HG03460 (cell line): ENCODE measurements at regions not wholly inside any gene's neighbourhood (a gene's known extent, or its start where the extent isn't known, plus 50 kb on each side); places are given as distances from the start of the nearest gene placed in this dataset.

Experiments
- ATAC-seq: cut with Tn5 transposase; IDR thresholded peaks from one replicate; pipeline ENCODE4 v1.9.1; 2021; ENCODE audit not compliant: unreplicated experiment

DNA sequence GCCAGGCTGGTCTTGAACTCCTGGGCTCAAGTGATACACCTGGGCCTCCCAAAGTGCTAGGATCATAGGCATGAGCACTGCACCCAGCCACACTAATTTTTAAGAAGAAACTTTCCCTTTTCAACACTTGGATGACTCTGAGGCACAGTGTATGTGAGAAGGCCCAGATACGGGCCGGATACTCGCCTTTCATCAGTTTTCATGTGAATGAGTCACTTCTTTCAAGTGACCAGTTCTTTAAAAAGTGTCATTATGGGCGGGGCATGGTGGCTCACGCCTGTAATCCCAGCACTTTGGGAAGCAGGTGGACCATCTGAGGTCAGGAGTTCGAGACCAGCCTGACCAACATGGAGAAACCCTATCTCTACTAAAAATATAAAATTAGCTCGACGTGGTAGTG is 120.8 kb downstream of the CTTN start:
- no peak for ATAC-seq

DNA sequence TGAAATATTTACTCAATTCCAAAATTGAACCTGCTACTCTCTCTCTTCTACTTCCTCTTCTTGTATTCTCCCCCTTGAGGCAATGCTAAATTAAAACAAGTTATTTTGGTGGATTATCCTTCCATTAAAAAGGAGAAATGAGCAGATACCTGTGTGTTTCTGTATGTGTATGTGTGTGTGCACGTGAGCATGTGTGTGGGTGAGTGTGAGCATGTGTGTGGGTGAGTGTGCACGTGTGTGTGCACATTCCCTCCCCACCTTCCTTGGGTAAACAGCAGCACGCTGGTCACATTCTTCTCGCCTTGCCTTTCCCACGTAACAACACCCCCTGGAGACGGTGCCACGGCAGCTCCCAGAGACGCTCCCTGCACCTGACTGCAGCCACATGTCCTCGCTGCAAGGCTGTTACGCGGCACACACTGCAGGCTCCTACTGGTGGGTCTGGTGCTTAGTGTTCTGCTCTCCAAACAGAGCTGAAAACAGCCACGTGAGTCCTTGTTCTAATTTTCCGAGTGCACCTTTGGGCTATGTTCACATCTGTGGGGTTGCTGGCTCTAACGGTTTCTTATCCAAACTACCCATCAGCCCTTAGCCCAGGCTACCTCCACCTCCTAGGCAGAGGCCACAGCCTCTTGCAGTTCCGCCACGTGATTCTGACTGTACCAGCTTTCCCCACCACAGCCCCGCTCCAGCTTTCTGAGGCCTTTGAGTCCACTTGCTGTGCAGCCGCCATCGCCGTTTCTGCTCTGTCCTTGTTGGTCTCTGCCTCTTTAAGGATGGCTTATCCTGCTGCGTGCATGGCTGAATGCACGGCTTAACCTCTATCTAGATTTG is 123.4 kb downstream of the CTTN start:
- no peak for ATAC-seq

DNA sequence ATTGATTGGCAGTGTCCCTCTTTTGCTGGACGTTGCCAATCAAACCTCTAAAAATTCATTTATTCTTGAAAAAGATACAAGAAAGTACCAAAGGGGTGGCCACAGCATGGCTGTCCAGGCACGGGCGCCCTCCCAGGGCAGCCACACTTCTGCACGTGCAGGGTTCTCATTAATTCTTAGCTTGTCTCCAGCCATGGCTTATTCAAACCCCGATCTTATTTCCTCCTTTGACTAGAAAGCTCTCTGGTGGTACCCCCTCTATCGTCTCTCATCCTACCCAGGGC is 123.9 kb downstream of the CTTN start:
- ATAC-seq = no peak

DNA sequence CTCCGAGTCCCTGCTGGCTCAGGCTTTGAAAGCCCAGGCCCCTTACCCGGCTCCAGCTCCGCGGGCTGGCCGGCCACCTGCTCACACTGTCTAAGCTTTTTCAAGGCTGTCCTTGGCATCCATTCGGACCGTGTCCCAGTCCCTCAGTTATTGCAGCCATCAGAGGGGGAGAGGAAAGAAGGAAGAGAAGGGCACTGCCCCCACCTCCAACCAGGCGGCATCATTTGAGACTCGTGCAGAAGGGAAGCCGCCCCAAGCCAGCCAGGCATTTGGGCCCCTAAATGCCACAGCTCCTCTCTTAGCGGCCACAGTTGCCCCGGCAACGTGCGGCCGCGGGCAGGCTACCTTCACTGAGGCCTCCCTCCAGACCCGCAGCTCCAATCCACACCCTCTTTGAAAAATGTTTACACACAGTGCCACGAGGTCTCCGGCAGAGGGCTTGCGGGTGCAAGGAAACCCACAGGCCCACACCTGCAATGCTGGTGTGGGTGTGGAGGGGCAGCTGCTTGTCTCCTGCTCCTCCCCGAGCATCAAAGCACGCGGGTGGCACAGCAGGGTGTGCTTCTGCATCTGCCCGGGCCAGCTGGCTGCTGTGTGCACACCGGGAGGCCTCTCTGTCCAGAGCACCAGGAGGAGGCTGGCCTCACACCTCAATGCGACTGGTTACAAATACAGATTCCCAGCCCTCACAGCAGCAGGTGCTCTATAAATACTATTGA is 124.4 kb downstream of the CTTN start:
- no peak for ATAC-seq

- ATAC-seq = no peak
These were observed 125.2 kb downstream of the CTTN start for GRCh38 chr11:70523384-70524095.

DNA sequence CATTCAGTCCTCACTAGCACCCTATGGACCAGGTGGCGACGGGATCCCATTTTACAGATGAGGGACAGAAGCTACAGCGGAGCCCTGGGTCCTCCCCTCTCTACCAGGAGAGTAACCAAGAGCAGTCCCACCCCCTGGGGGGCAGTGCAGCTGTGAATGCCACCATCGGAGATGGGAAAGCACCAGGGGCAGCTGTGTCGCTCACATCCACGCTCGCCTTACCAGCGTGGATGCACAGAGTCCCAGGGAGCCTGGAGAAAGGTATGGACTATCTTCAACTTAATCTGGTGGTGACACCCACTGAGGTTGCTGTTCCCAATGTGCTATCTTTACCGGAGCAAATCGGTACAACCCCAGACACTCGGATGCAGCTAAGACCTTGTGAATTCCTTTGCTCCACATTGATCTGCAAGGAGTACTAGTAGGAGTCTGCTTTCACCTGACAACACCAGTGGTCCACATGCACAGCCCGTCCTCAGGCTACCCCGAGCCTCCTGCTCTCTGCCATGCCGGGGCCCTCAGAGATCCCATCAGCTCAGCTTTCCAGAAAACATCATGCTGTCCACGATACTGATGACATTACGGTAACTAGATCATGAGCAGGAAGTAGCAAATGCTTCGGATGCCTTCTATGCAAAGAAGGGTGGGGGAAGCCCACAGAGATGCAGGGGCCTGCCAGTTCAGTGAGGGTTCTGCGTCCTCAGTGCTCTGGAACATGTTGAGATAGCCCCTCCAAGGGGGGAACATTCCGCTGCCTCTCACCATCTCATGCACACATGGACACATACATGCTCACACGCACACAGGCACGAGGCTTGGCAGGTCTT is 126.0 kb downstream of the CTTN start:
- ATAC-seq = no peak

DNA sequence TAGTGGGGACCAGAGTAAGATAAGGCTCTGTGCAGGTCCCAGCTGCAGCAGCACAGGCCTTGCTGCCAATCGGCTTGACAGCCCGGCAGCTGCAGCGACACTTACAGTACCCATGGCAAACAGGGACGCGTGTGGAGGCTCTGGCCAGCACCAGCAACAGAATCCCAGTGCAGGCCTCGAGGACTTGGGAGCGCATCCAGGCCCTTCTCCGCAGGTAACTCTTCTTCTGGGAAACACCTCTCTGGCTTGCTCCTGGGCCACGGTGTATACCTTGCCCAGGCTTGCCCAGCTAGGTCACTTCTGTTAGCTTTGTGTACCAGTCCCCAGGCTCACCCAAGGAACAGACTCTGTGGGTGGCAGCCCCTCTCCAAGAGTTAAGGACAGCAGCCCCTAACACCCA is 126.7 kb downstream of the CTTN start:
- ATAC-seq = no peak

- no peak for ATAC-seq
These were observed 127.1 kb downstream of the CTTN start for GRCh38 chr11:70525466-70525865.

GRCh38 chr11:70526116-70527045 is 128.1 kb downstream of the CTTN start:
- no peak for ATAC-seq

GRCh38 chr11:70527046-70527395 is 128.7 kb downstream of the CTTN start:
- ATAC-seq = no peak

- no peak for ATAC-seq
These were observed 129.2 kb downstream of the CTTN start for GRCh38 chr11:70527429-70528045.

GRCh38 chr11:70528046-70528793 is 129.9 kb downstream of the CTTN start:
- no peak for ATAC-seq

- ATAC-seq = no peak
These were observed 130.7 kb downstream of the CTTN start for GRCh38 chr11:70528794-70529580.

- no peak for ATAC-seq
These were observed 131.7 kb downstream of the CTTN start for GRCh38 chr11:70530010-70530409.

- no peak for ATAC-seq
These were observed 132.4 kb downstream of the CTTN start for GRCh38 chr11:70530629-70531185.

DNA sequence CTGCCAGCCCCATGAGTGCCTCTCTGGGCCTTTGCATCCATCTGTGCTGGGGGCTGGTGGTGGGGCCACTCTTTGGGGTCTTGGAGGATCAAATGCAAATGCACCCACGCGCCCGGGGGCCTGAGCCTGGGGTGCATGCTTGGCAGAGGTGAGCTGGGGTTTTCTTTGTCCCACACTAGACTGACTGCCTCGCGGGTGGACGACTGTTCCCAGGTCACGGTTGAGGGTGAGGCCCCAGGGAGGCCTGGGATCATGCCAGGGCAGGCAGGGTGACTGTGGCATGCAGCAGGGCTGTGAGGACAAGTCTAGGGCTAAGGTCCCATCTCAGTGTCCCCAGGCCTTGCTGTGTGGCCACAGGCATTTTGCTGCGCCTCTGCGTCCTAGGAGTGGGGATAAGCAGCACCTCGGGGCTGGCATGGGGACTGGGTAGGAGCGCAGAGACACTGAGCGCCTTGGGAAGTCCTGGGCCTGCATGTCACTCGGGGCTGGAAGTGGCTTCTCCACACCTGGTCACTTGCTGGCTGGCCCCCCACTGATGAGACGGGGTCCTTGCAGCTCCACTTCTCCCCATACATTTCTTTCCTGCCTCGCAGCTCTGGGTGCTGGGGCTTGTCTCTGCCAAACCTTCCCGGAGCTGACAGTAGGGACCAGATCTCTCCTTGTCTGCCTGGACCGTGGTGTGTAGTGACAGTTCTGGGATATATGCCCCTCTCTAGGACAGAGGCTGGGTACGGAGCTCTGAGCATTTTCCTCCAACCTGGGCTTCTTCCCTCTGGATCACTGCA is 133.1 kb downstream of the CTTN start:
- ATAC-seq = no peak

- no peak for ATAC-seq
These were observed 133.7 kb downstream of the CTTN start for GRCh38 chr11:70532066-70532440.
